ENCODE measurements at regions not wholly inside any gene's neighbourhood (a gene's known extent, or its start where the extent isn't known, plus 50 kb on each side); places are given as distances from the start of the nearest gene placed in this dataset.

GRCh38 chr2:134131681-134132489 is 122.0 kb upstream of the MGAT5 start:
- no peak for DNase-seq (ENCODE audit: low read depth, low spot score)
- CTCF ChIA-PET, result no interaction called here
- no peak overlapping the region for H3K4me3 ChIP-seq (ENCODE audit: low read depth, low read length)
- POLR2A ChIA-PET, result no interaction called here
- TF ChIP-seq, protein P1, sequence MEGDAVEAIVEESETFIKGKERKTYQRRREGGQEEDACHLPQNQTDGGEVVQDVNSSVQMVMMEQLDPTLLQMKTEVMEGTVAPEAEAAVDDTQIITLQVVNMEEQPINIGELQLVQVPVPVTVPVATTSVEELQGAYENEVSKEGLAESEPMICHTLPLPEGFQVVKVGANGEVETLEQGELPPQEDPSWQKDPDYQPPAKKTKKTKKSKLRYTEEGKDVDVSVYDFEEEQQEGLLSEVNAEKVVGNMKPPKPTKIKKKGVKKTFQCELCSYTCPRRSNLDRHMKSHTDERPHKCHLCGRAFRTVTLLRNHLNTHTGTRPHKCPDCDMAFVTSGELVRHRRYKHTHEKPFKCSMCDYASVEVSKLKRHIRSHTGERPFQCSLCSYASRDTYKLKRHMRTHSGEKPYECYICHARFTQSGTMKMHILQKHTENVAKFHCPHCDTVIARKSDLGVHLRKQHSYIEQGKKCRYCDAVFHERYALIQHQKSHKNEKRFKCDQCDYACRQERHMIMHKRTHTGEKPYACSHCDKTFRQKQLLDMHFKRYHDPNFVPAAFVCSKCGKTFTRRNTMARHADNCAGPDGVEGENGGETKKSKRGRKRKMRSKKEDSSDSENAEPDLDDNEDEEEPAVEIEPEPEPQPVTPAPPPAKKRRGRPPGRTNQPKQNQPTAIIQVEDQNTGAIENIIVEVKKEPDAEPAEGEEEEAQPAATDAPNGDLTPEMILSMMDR (IDR thresholded peaks at IDR 0.05; ENCODE audit: insufficient read depth, low read length, missing control alignments), result no peak

GRCh38 chr2:134132490-134132857 is 121.4 kb upstream of the MGAT5 start:
- POLR2A ChIA-PET, result no interaction called here
- TF ChIP-seq, protein P1 (IDR thresholded peaks at IDR 0.05; ENCODE audit: insufficient read depth, low read length, missing control alignments), result no peak
- CTCF ChIA-PET, result no interaction called here
- no peak for DNase-seq (ENCODE audit: low read depth, low spot score)
- H3K4me3 ChIP-seq (ENCODE audit: low read depth, low read length), result no peak overlapping the region

DNA sequence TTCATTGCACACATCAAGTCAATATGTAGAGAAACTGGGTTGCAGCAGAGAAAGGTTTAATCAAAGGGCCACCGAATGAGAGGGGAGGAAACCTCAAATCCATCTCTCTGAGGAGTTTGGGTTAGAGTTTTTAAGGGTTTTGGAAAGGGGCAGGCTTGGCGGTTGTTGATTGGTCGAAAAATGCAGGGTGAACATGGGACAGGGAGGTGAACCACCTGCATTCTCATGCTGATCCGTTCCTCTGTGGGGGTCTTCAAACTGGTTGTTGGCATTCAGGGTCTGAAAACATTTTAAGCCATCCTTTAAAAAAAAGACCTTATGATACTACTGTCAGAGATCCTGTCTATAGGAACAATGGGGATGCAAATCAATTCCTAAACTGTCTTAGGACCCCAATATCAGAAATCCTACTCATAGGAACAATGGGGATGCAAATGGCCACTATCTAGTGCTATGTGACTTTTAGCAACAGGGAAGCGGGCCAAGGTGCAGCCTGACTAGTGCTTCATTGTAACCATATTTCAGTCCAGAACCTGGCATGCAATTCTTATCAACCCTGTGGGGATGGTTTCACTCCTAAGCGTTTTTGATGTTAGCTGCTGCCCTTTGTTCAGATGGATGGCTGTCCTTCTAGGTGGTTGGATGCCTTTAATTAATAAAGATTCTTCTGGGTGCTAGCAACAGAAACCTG is 120.1 kb upstream of the MGAT5 start:
- TF ChIP-seq, protein P1 (IDR thresholded peaks at IDR 0.05; ENCODE audit: insufficient read depth, low read length, missing control alignments), result no peak
- DNase-seq (ENCODE audit: low read depth, low spot score), result no peak
- ChIA-PET POLR2A (no interaction called here), CTCF (interaction anchor here (0.9 to 1.8 kb wide), 5 partner anchors 10 to 112 kb away, joined by 3 to 6 read pairs (median 3); no protein-coding TSS in a partner anchor)
- H3K4me3 ChIP-seq (ENCODE audit: low read depth, low read length), result no peak overlapping the region

GRCh38 chr2:134134313-134134706 is 119.6 kb upstream of the MGAT5 start:
- DNase-seq (ENCODE audit: low read depth, low spot score), result no peak
- TF ChIP-seq, protein P1 (IDR thresholded peaks at IDR 0.05; ENCODE audit: insufficient read depth, low read length, missing control alignments), result no peak
- no peak overlapping the region for H3K4me3 ChIP-seq (ENCODE audit: low read depth, low read length)
- ChIA-PET CTCF (interaction anchor here (0.8 to 1.8 kb wide), 4 partner anchors 11 to 111 kb away, joined by 3 to 6 read pairs (median 4); no protein-coding TSS in a partner anchor), POLR2A (no interaction called here)

- H3K4me3 ChIP-seq (ENCODE audit: low read depth, low read length), result no peak overlapping the region
- ChIA-PET CTCF (interaction anchor here (0.8 to 1.8 kb wide), 4 partner anchors 11 to 111 kb away, joined by 3 to 6 read pairs (median 4); no protein-coding TSS in a partner anchor), POLR2A (no interaction called here)
- TF ChIP-seq, protein P1 (IDR thresholded peaks at IDR 0.05; ENCODE audit: insufficient read depth, low read length, missing control alignments), result no peak
- DNase-seq (ENCODE audit: low read depth, low spot score), result no peak
Measured at GRCh38 chr2:134134827-134135226, 119.0 kb upstream of the MGAT5 start.

GRCh38 chr2:134135793-134136192 is 118.1 kb upstream of the MGAT5 start:
- no peak overlapping the region for H3K4me3 ChIP-seq (ENCODE audit: low read depth, low read length)
- TF ChIP-seq, protein P1 (IDR thresholded peaks at IDR 0.05; ENCODE audit: insufficient read depth, low read length, missing control alignments), result no peak
- POLR2A ChIA-PET, result no interaction called here
- no peak for DNase-seq (ENCODE audit: low read depth, low spot score)
- CTCF ChIA-PET, result interaction anchor here (0.9 kb wide), 1 partner anchor 71 kb away, joined by 3 read pairs; no protein-coding TSS in a partner anchor

Data from AG04449 (cell line).